HepG2 (cell line): ENCODE measurements at regions not wholly inside any gene's neighbourhood (a gene's known extent, or its start where the extent isn't known, plus 50 kb on each side); places are given as distances from the start of the nearest gene placed in this dataset.
"Not testable (repeated sequence)": the region's sequence is repeated elsewhere in the genome, so short reads cannot be mapped to it uniquely, and the experiment has no call there.

ENCODE experiments used
- ATAC-seq: fragments of 200-7000 bp; cut with Tn5 transposase; 3 replicates; pipeline ENCODE4 v1.9.1; 2020; ENCODE audit warnings: mild to moderate bottlenecking, moderate library complexity
- BruUV-seq: library from RNA; stranded (reverse); fragments of 400-500 nt; replicated peaks from 2 replicates; lab custom pipeline; 2021; lab: Mats Ljungman, UMichigan
- CTCF ChIA-PET: fragments of 300-600 bp; formaldehyde crosslinking; extraction: SDS; loops from one replicate; lab custom pipeline; 2021; ENCODE audit warnings: low total read pairs, inconsistent platforms, low intra/inter-chr PET ratio; lab: Yijun Ruan, JAX
- POLR2A ChIA-PET: fragments of 350-600 bp; sonication (Branson Sonifier 250); formaldehyde crosslinking; loops from one replicate; lab custom pipeline; 2020; ENCODE audit warnings: antibody characterized with exemption, inconsistent platforms; lab: Yijun Ruan, JAX
- DNase-seq: peaks from one replicate; pipeline ENCODE4 v3.0.0-alpha.2; 2015; ENCODE audit warnings: low spot score
- FAIRE-seq: peaks from 3 replicates; lab custom pipeline; 2011; peaks lifted over from hg19 to GRCh38; lab: Jason Lieb, UNC
- H2AFZ ChIP-seq: one replicate; pipeline ENCODE4 v1.6.1; 2011; ENCODE audit warnings: low read length, inconsistent platforms
- H3K27ac ChIP-seq: fragments of 300-600 bp; 3 replicates; pipeline ENCODE4 v1.8.0; 2011; ENCODE audit warnings: mixed run types, mild to moderate bottlenecking, mixed read lengths, low read length, inconsistent platforms; ENCODE audit not compliant: insufficient read depth; ENCODE audit errors: extremely low read length
- H3K27me3 ChIP-seq, 2 experiments: fragments of 200-600 bp in 1 of 2; 2 replicates in 1 of 2; 3 replicates in 1 of 2; pipeline versions ENCODE4 v1.6.0 to v1.8.0; 2011; ENCODE audit warnings: low read length in 2 of 2, mild to moderate bottlenecking in 2 of 2, moderate library complexity in 2 of 2, inconsistent platforms in 1 of 2; ENCODE audit not compliant: insufficient read depth in 2 of 2, control insufficient read depth in 1 of 2
- H3K36me3 ChIP-seq, 2 experiments: fragments of 200-600 bp in 1 of 2; replicated peaks in 1 of 2; 2 replicates in 1 of 2; 3 replicates in 1 of 2; pipeline versions ENCODE4 v1.5.1 to v1.8.0; 2011; ENCODE audit warnings: low read length in 2 of 2, inconsistent platforms in 1 of 2; ENCODE audit not compliant: insufficient read depth in 2 of 2, control insufficient read depth in 1 of 2
- H3K4me1 ChIP-seq: 2 replicates; pipeline ENCODE4 v1.5.1; 2012; ENCODE audit warnings: low read length, inconsistent platforms; ENCODE audit not compliant: insufficient read depth
- H3K4me2 ChIP-seq: 2 replicates; pipeline ENCODE4 v1.6.0; 2011; ENCODE audit warnings: low read depth, low read length, inconsistent platforms
- H3K4me3 ChIP-seq, 3 experiments: fragments of 200-600 bp in 1 of 3; sonication (generic), shearing (Covaris generic) in 1 of 3; replicated peaks in 1 of 3; 2 replicates each; pipeline ENCODE4 v1.5.1; 2011 to 2016; ENCODE audit warnings: low read length in 3 of 3, inconsistent platforms in 2 of 3, low read depth in 2 of 3, mild to moderate bottlenecking in 2 of 3, control low read depth in 1 of 3, mixed read lengths in 1 of 3; ENCODE audit not compliant: insufficient read depth in 1 of 3
- H3K79me2 ChIP-seq: one replicate; pipeline ENCODE4 v1.6.1; 2011; ENCODE audit warnings: low read length, inconsistent platforms; ENCODE audit not compliant: insufficient read depth
- H3K9ac ChIP-seq: 2 replicates; pipeline ENCODE4 v1.6.0; 2011; ENCODE audit warnings: mild to moderate bottlenecking, low read depth, low read length, inconsistent platforms; ENCODE audit not compliant: insufficient read depth
- H3K9me3 ChIP-seq: 2 replicates; pipeline ENCODE4 v1.5.1; 2012; ENCODE audit warnings: mild to moderate bottlenecking, low read length
- H4K20me1 ChIP-seq: 2 replicates; pipeline ENCODE4 v1.6.0; 2011; ENCODE audit warnings: inconsistent platforms, mild to moderate bottlenecking, low read length, moderate library complexity; ENCODE audit not compliant: insufficient read depth
- WGBS: methylation state at CpG from one replicate; pipeline ENCODE4 v1.1.6; 2017; ENCODE audit warnings: low lambda C conversion rate; 5-methylcytosine and 5-hydroxymethylcytosine counted together
- in situ Hi-C: cut with HindIII; loops from 2 replicates; pipeline ENCODE4 v1.10.0; 2017; ENCODE audit warnings: low pct_unique_long_range_greater_than_20kb; ENCODE audit not compliant: extremely low pct_ligation_motif_present
- intact Hi-C: fragments of 100-400 bp; cut with micrococcal nuclease; formaldehyde crosslinking; loops from one replicate; pipeline ENCODE4 v1.10.0; 2022; ENCODE audit not compliant: unreplicated experiment

DNA sequence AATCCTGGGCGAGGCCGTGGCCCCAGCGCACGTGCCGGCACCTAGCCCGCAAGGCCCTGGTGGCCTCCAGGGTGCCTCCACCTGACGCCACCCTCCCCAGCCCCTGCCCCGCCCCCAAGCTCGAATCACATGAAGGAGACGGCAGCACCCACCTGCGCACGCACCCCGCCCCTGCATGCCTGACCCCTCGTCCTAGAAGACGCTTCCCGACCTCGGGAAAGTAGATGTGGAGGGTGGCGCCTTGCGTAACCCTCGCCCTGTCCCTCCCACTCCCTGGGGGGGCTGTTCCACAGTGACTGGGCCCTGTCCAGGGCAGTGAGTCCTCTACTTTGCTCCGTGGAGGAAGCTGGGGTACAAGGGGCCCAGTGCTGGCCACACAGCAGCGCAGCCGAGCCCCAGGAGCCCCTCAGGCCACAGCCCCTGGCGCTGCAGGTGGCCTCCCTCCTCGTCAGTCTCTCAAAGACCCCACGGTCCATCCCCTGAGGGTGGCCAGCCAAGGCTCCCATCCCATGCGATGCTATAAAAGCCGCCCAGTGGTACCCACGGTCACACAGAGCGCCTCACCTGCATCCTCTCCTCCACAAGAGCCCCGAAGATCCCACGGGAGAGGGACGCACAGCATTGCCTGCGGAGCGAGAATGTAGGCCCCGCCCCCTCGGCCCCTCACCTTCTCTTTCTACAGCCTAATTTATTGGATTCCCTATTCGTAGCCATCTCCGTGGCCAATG is 3027.3 kb upstream of the TEKT4 start:
- peaks cover 4 to 19% of the 10 kb centered on the region in 2 experiments; a peak in 4 of 5 replicates for H3K27me3 ChIP-seq
- H3K79me2 ChIP-seq, CTCF ChIA-PET, H3K9ac ChIP-seq, in situ Hi-C loops, intact Hi-C loops, ATAC-seq, FAIRE-seq, BruUV-seq, H3K4me2 ChIP-seq, H3K36me3 ChIP-seq, H4K20me1 ChIP-seq, H3K4me3 ChIP-seq, H3K4me1 ChIP-seq, DNase-seq, POLR2A ChIA-PET, H2AFZ ChIP-seq, H3K27ac ChIP-seq, H3K9me3 ChIP-seq: not testable (repeated sequence)
- WGBS, result 39% methylated on average over 19 of the region's 39 CpGs

DNA sequence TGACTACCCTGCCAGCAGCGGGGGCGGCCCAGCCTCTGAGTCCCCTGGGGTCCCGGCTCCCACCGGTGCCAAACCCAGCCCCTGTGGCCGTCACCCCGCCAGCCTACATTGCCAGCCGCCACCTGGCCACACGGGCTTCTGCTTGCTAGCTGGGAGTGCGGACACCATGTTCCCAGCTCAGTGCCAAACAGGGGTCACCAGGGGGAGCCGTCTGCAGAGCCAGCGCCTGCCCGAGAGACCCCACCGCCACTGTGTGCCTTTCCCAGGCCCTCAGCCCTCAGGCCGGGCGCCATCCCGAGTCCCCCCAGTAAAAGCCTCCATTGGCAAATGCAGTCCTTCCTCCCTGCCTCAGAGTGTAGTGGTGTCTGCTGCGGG is 3026.8 kb upstream of the TEKT4 start:
- H3K9ac ChIP-seq, H2AFZ ChIP-seq, H3K4me2 ChIP-seq, H3K27ac ChIP-seq, POLR2A ChIA-PET, H4K20me1 ChIP-seq, in situ Hi-C loops, BruUV-seq, FAIRE-seq, H3K4me1 ChIP-seq, ATAC-seq, H3K36me3 ChIP-seq, DNase-seq, H3K4me3 ChIP-seq, intact Hi-C loops, H3K79me2 ChIP-seq, CTCF ChIA-PET, H3K9me3 ChIP-seq: not testable (repeated sequence)
- peaks cover 4 to 23% of the 10 kb centered on the region in 2 experiments; a peak in 4 of 5 replicates for H3K27me3 ChIP-seq
- 42% methylated on average over 17 of the region's 17 CpGs for WGBS

DNA sequence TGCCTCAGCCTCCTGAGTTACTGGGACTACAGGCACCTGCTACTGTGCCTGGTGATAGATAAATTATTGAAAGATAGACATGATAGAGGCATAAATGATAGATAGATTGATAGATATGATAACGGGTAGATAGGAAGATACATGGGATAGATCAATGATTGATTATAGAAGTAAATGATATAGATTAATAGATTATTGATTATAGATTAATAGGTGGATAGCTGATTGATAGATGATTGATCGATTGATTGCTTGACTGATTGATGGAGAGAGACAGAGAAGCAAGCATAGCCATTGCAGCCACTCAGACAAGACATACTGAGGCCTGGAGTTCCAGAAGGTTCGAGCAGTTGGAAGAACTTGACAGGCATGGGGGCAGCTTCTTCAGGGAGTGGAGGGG is 3024.8 kb upstream of the TEKT4 start:
- POLR2A ChIA-PET, H4K20me1 ChIP-seq, H3K27me3 ChIP-seq, H2AFZ ChIP-seq, H3K4me3 ChIP-seq, intact Hi-C loops, FAIRE-seq, ATAC-seq, H3K4me2 ChIP-seq, H3K27ac ChIP-seq, H3K9me3 ChIP-seq, H3K36me3 ChIP-seq, H3K4me1 ChIP-seq, H3K9ac ChIP-seq, in situ Hi-C loops, H3K79me2 ChIP-seq, DNase-seq, BruUV-seq, CTCF ChIA-PET: not testable (repeated sequence)
- 0% methylated on average over 3 of the region's 3 CpGs for WGBS

DNA sequence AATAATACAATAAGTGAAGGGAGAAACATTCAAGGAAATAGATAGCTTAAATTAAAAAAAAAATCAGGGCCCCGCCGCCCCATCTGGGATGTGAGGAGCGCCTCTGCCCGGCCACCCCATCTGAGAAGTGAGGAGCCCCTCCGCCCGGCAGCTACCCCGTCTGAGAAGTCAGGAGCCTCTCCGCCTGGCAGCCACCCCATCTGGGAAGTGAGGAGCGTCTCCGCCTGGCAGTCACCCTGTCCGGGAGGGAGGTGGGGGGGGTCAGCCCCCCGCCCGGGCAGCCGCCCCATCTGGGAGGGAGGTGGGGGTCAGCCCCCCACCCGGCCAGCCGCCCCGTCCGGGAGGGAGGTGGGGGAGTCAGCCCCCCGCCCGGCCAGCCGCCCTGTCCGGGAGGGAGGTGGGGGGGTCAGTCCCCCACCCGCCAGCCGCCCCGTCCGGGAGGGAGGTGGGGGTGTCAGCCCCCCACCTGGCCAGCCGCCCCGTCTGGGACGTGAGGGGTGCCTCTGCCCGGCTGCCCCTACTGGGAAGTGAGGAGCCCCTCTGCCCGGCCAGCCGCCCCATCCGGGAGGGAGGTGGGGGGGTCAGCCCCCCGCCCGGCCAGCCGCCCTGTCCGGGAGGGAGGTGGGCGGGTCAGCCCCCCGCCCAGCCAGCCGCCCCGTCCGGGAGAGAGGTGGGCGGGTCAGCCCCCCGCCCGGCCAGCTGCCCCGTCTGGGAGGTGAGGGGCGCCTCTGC is 3019.4 kb upstream of the TEKT4 start:
- H3K9me3 ChIP-seq, DNase-seq, in situ Hi-C loops, H3K27me3 ChIP-seq, CTCF ChIA-PET, POLR2A ChIA-PET, BruUV-seq, H3K36me3 ChIP-seq, H4K20me1 ChIP-seq, H3K79me2 ChIP-seq, H3K4me2 ChIP-seq, H3K9ac ChIP-seq, H3K4me3 ChIP-seq, H3K4me1 ChIP-seq, intact Hi-C loops, FAIRE-seq, ATAC-seq, H3K27ac ChIP-seq, H2AFZ ChIP-seq: not testable (repeated sequence)
- 68% methylated on average over 9 of the region's 47 CpGs for WGBS
